ENCODE measurements at regions not wholly inside any gene's neighbourhood (a gene's known extent, or its start where the extent isn't known, plus 50 kb on each side); places are given as distances from the start of the nearest gene placed in this dataset.

- no peak for DNase-seq (ENCODE audit: low read depth, low spot score)
- no peak overlapping the region for H3K27ac ChIP-seq (ENCODE audit: low read depth, low read length)
- BruUV-seq (replicated peaks) = no TSS peak
- no peaks in the 10 kb centered on the region for H3K4me1 ChIP-seq (ENCODE audit: control insufficient read depth in 1 of 2, insufficient read depth in 2 of 2, low read length in 2 of 2)
- H2AFZ ChIP-seq (ENCODE audit: low read depth, low read length, poor library complexity, severe bottlenecking) = no peak overlapping the region
- H3K79me2 ChIP-seq (ENCODE audit: insufficient read depth, low read length) = no peaks in the 10 kb centered on the region
- ChIA-PET POLR2A (no interaction called here), CTCF (no interaction called here), RAD21 (ENCODE audit: low non-redundant PET in 1 of 2, low total read pairs in 2 of 2, uncharacterized antibody in 2 of 2, unreplicated experiment in 2 of 2) (no interaction called here)
- no peak overlapping the region for H3K9ac ChIP-seq (ENCODE audit: low read length)
- H4K20me1 ChIP-seq (ENCODE audit: insufficient read depth) = no peaks in the 10 kb centered on the region
- no peaks in the 10 kb centered on the region for H3K9me3 ChIP-seq (ENCODE audit: control insufficient read depth in 1 of 2, insufficient read depth in 1 of 2, low read depth in 1 of 2, low read length in 2 of 2)
- TF ChIP-seq ZFX (IDR thresholded peaks at IDR 0.05) (no peak), CEBPB (IDR thresholded peaks at IDR 0.05; ENCODE audit: low read depth) (no peak), ELF1 (IDR thresholded peaks at IDR 0.05; ENCODE audit: borderline replicate concordance, low read depth) (no peak), EZH2phosphoT487 (IDR thresholded peaks at IDR 0.05; ENCODE audit: borderline replicate concordance) (no peak)
- H3K4me2 ChIP-seq (ENCODE audit: low read length) = no peak overlapping the region
- no peak for ATAC-seq
- H3K36me3 ChIP-seq (ENCODE audit: control insufficient read depth in 1 of 2, insufficient read depth in 2 of 2, low read length in 2 of 2) = no peaks in the 10 kb centered on the region
- H3K4me3 ChIP-seq (replicated peaks in 1 of 2; ENCODE audit: low read depth in 1 of 2, low read length in 2 of 2) = no peak overlapping the region
- no peaks in the 10 kb centered on the region for H3K27me3 ChIP-seq (ENCODE audit: insufficient read depth, low read length)
- intact Hi-C loops (cut with micrococcal nuclease) = no loop called here
- H3K9me2 ChIP-seq (ENCODE audit: insufficient read depth) = no peaks in the 10 kb centered on the region
These were observed 2164.0 kb downstream of the PCDH7 start for GRCh38 chr4:32884198-32884597.

DNA sequence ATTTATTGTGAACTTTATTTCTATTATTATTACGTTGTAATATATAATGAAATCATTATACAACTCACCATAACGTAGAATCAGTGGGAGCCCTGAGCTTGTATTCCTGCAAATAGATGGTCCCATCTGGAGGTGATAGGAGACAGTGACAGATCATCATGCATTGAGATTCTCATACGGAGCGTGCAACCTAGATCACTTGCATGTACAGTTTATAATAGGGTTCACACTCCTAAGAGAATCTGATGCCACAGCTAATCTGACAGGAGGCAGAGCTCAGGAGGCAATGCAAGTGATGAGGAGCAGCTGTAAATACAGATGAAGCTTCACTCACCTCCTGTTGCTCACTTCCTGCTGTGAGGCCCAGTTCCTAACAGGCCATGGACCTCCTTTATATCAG is 2170.2 kb downstream of the PCDH7 start:
- TF ChIP-seq, protein P1, sequence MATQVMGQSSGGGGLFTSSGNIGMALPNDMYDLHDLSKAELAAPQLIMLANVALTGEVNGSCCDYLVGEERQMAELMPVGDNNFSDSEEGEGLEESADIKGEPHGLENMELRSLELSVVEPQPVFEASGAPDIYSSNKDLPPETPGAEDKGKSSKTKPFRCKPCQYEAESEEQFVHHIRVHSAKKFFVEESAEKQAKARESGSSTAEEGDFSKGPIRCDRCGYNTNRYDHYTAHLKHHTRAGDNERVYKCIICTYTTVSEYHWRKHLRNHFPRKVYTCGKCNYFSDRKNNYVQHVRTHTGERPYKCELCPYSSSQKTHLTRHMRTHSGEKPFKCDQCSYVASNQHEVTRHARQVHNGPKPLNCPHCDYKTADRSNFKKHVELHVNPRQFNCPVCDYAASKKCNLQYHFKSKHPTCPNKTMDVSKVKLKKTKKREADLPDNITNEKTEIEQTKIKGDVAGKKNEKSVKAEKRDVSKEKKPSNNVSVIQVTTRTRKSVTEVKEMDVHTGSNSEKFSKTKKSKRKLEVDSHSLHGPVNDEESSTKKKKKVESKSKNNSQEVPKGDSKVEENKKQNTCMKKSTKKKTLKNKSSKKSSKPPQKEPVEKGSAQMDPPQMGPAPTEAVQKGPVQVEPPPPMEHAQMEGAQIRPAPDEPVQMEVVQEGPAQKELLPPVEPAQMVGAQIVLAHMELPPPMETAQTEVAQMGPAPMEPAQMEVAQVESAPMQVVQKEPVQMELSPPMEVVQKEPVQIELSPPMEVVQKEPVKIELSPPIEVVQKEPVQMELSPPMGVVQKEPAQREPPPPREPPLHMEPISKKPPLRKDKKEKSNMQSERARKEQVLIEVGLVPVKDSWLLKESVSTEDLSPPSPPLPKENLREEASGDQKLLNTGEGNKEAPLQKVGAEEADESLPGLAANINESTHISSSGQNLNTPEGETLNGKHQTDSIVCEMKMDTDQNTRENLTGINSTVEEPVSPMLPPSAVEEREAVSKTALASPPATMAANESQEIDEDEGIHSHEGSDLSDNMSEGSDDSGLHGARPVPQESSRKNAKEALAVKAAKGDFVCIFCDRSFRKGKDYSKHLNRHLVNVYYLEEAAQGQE (IDR thresholded peaks at IDR 0.05; ENCODE audit: low read depth) = no peak
- TF ChIP-seq FOSL1 (IDR thresholded peaks at IDR 0.05; ENCODE audit: low read depth) = no peak
- TF ChIP-seq EZH2 (IDR thresholded peaks at IDR 0.05) = no peak
- intact Hi-C loops (cut with micrococcal nuclease) = no loop called here
- no peak overlapping the region for H3K9ac ChIP-seq (ENCODE audit: low read length)
- no peak overlapping the region for H3K4me3 ChIP-seq (replicated peaks in 1 of 2; ENCODE audit: low read depth in 1 of 2, low read length in 2 of 2)
- H3K79me2 ChIP-seq (ENCODE audit: insufficient read depth, low read length) = no peaks in the 10 kb centered on the region
- H2AFZ ChIP-seq (ENCODE audit: low read depth, low read length, poor library complexity, severe bottlenecking) = no peak overlapping the region
- no peak for DNase-seq (ENCODE audit: low read depth, low spot score)
- no peaks in the 10 kb centered on the region for H3K36me3 ChIP-seq (ENCODE audit: control insufficient read depth in 1 of 2, insufficient read depth in 2 of 2, low read length in 2 of 2)
- H3K9me2 ChIP-seq (ENCODE audit: insufficient read depth) = no peaks in the 10 kb centered on the region
- no peak for ATAC-seq
- ChIA-PET POLR2A (no interaction called here), CTCF (no interaction called here), RAD21 (ENCODE audit: low non-redundant PET in 1 of 2, low total read pairs in 2 of 2, uncharacterized antibody in 2 of 2, unreplicated experiment in 2 of 2) (no interaction called here)
- H3K4me1 ChIP-seq (ENCODE audit: control insufficient read depth in 1 of 2, insufficient read depth in 2 of 2, low read length in 2 of 2) = no peaks in the 10 kb centered on the region
- no peaks in the 10 kb centered on the region for H3K9me3 ChIP-seq (ENCODE audit: control insufficient read depth in 1 of 2, insufficient read depth in 1 of 2, low read depth in 1 of 2, low read length in 2 of 2)
- no peak overlapping the region for H3K4me2 ChIP-seq (ENCODE audit: low read length)
- no TSS peak for BruUV-seq (replicated peaks)
- H3K27me3 ChIP-seq (ENCODE audit: insufficient read depth, low read length) = no peaks in the 10 kb centered on the region
- H3K27ac ChIP-seq (ENCODE audit: low read depth, low read length) = no peak overlapping the region
- no peaks in the 10 kb centered on the region for H4K20me1 ChIP-seq (ENCODE audit: insufficient read depth)

Data from HCT116 (cell line).